MCF 10A (cell line): ENCODE measurements at regions not wholly inside any gene's neighbourhood (a gene's known extent, or its start where the extent isn't known, plus 50 kb on each side); places are given as distances from the start of the nearest gene placed in this dataset.

Experiments used
- BruUV-seq: library from RNA; stranded (reverse); fragments of 400-500 nt; replicated peaks from 2 replicates; lab custom pipeline; 2021; lab: Mats Ljungman, UMichigan
- CTCF ChIA-PET: fragments of 300-600 bp; sonication (Branson Sonifier 250); formaldehyde crosslinking; extraction: SDS; loops from one replicate; lab custom pipeline; 2021; ENCODE audit warnings: antibody characterized with exemption, inconsistent platforms; lab: Yijun Ruan, JAX
- POLR2A ChIA-PET: fragments of 300-600, 350-650 bp; sonication (Branson Sonifier 250); formaldehyde crosslinking; extraction: SDS; loops from one replicate; lab custom pipeline; 2020; ENCODE audit warnings: antibody characterized with exemption, inconsistent platforms; lab: Yijun Ruan, JAX
- DNase-seq: peaks from one replicate; pipeline ENCODE4 v3.0.0-alpha.2; 2018; ENCODE audit not compliant: unreplicated experiment
- H3K27ac Mint-ChIP-seq: one replicate; pipeline ENCODE4 v1.8.0; 2022; ENCODE audit warnings: mild to moderate bottlenecking, low read depth, mixed read lengths; ENCODE audit not compliant: unreplicated experiment
- H3K27me3 Mint-ChIP-seq: one replicate; pipeline ENCODE4 v1.8.0; 2022; ENCODE audit warnings: mixed read lengths; ENCODE audit not compliant: insufficient read depth, unreplicated experiment
- H3K36me3 Mint-ChIP-seq: one replicate; pipeline ENCODE4 v1.8.0; 2022; ENCODE audit warnings: mild to moderate bottlenecking, moderate library complexity, mixed read lengths; ENCODE audit not compliant: insufficient read depth, unreplicated experiment
- H3K4me1 Mint-ChIP-seq: one replicate; pipeline ENCODE4 v1.8.0; 2022; ENCODE audit warnings: mixed read lengths; ENCODE audit not compliant: insufficient read depth, unreplicated experiment
- H3K4me3 Mint-ChIP-seq: one replicate; pipeline ENCODE4 v1.8.0; 2022; ENCODE audit warnings: mild to moderate bottlenecking, moderate library complexity, mixed read lengths; ENCODE audit not compliant: unreplicated experiment
- H3K9me3 Mint-ChIP-seq: one replicate; pipeline ENCODE4 v1.8.0; 2022; ENCODE audit warnings: mixed read lengths; ENCODE audit not compliant: unreplicated experiment
- CTCF ChIP-seq: fragments of 200-600 bp; IDR thresholded peaks from one replicate; pipeline ENCODE4 v1.8.0; 2022; ENCODE audit warnings: antibody characterized with exemption, mild to moderate bottlenecking; ENCODE audit not compliant: unreplicated experiment
- intact Hi-C: fragments of 100-400 bp; cut with micrococcal nuclease; formaldehyde crosslinking; loops from 2 replicates; pipeline ENCODE4 v1.14.1; 2022

DNA sequence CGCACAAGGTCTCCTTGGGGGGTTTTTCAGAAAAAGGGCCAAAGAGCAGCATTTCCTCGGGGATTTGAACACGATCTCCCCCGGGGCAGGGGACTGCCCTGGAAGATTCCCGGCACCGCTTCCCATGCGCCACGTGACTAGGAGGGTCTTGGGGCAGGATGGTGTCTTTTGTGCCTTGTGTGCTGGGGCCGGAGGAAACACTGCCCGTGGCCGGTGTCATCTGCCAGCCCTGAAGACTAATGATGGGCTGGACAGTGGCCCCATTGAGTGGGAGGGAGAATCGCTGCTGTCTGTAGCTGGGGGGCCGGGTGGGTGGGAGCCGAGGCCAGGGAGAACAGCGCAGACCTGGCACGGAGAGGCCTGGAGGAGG, 315.1 kb downstream of the SEC14L1 start:
- H3K27me3 Mint-ChIP-seq: no peaks in the 10 kb centered on the region
- ChIA-PET CTCF (no interaction called here), POLR2A (no interaction called here)
- H3K9me3 Mint-ChIP-seq: no peaks in the 10 kb centered on the region
- H3K36me3 Mint-ChIP-seq: peaks cover 44% of the 10 kb centered on the region
- no peak for TF ChIP-seq CTCF
- peak overlapping the region; percentile 80 for H3K27ac Mint-ChIP-seq
- BruUV-seq: no TSS peak
- DNase-seq: no peak
- H3K4me3 Mint-ChIP-seq: peak overlapping the region; percentile 35
- intact Hi-C loops: no loop called here
- peaks cover 33% of the 10 kb centered on the region for H3K4me1 Mint-ChIP-seq

GRCh38 chr17:77456271-77456950, 315.6 kb downstream of the SEC14L1 start:
- H3K27me3 Mint-ChIP-seq: no peaks in the 10 kb centered on the region
- H3K4me1 Mint-ChIP-seq: peaks cover 31% of the 10 kb centered on the region
- CTCF ChIA-PET: no interaction called here
- H3K9me3 Mint-ChIP-seq: no peaks in the 10 kb centered on the region
- H3K4me3 Mint-ChIP-seq: no peak overlapping the region
- TF ChIP-seq CTCF: no peak
- no peak overlapping the region for H3K27ac Mint-ChIP-seq
- no TSS peak for BruUV-seq
- intact Hi-C loops: no loop called here
- peaks cover 45% of the 10 kb centered on the region for H3K36me3 Mint-ChIP-seq
- no peak for DNase-seq
- POLR2A ChIA-PET: interaction anchor here (0.7 kb wide), 1 partner anchor 39 kb away, joined by 3 read pairs; no protein-coding TSS in a partner anchor

DNA sequence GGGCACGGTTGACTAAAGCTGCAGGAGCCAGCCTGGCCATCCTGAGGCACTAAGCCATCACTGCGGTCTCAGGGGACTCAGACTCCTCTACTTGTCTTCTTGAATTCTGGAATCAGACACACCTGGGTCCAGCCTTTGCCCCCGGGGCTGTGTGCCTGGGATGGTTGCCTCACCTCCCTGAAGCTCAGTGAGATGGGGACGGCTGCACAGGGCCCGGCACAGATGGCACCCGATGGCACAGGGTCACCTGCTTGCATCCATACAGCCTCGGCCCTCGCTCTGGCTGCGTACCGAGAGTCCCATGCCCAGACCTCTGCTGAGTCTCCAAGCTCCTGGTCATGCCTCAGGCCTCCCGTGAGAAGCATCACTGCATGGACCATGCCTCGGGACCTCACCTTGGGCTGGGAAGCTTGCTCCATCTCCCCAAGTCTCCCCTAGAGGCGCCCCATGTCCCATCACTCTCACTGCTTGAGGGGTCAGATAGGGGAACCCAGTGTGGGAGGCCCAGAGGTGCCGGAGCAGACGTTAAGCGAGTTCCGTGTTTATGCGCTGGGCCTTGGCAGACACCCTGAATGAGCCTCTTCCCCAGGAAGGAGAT, 316.3 kb downstream of the SEC14L1 start:
- ChIA-PET CTCF (interaction anchor here (0.6 kb wide), 1 partner anchor 37 kb away, joined by 3 read pairs; no protein-coding TSS in a partner anchor), POLR2A (interaction anchor here (0.7 kb wide), 1 partner anchor 38 kb away, joined by 3 read pairs; no protein-coding TSS in a partner anchor)
- no peak overlapping the region for H3K4me3 Mint-ChIP-seq
- BruUV-seq: no TSS peak
- H3K27ac Mint-ChIP-seq: no peak overlapping the region
- peaks cover 45% of the 10 kb centered on the region for H3K36me3 Mint-ChIP-seq
- H3K27me3 Mint-ChIP-seq: no peaks in the 10 kb centered on the region
- H3K4me1 Mint-ChIP-seq: peaks cover 26% of the 10 kb centered on the region
- intact Hi-C loops: no loop called here
- no peak for DNase-seq
- TF ChIP-seq CTCF: no peak
- no peaks in the 10 kb centered on the region for H3K9me3 Mint-ChIP-seq

DNA sequence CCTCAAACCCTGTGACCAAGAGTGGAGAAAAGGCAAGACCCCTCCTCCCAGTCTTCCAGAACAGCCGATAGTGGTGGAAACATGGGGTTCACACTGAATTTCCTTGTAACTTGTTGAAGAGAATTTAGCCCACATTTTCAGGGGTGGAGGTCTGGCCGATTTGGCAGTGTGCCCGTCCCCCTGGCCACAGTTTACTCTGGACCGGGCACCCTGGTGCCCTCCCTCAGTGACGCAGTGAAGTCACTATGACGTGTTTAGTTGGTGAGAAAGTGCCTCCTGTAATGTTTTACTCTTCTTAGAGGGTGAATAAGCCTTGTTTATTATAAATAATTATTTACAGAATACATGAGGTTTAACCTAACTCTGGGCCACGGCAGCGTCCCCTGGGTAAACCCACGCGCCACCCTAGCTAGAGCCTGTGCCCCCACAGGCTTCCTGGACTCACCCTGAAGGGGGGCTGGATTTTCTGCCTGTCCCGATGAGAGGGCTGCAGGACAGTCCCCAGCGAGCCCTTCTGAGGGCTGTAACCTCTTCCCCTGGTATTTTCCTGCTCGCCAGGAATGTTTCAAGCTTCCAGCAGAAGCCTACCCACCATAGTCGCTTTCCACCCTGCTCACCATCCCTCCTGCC, 316.9 kb downstream of the SEC14L1 start:
- H3K4me3 Mint-ChIP-seq: no peak overlapping the region
- TF ChIP-seq CTCF: no peak
- peaks cover 42% of the 10 kb centered on the region for H3K36me3 Mint-ChIP-seq
- H3K27me3 Mint-ChIP-seq: no peaks in the 10 kb centered on the region
- BruUV-seq: no TSS peak
- peaks cover 23% of the 10 kb centered on the region for H3K4me1 Mint-ChIP-seq
- POLR2A ChIA-PET: no interaction called here
- H3K27ac Mint-ChIP-seq: no peak overlapping the region
- DNase-seq: no peak
- CTCF ChIA-PET: interaction anchor here (0.6 kb wide), 2 partner anchors 37 to 792 kb away, joined by 3 read pairs; no protein-coding TSS in a partner anchor
- intact Hi-C loops: no loop called here
- no peaks in the 10 kb centered on the region for H3K9me3 Mint-ChIP-seq
